ENCODE measurements at regions not wholly inside any gene's neighbourhood (a gene's known extent, or its start where the extent isn't known, plus 50 kb on each side); places are given as distances from the start of the nearest gene placed in this dataset.

GRCh38 chr7:34603711-34604444 lies 54.1 kb upstream of the NPSR1 start:
- ChIA-PET POLR2A (no interaction called here), RAD21 (ENCODE audit: low non-redundant PET in 1 of 2, low total read pairs in 2 of 2, uncharacterized antibody in 2 of 2, unreplicated experiment in 2 of 2) (no interaction called here), CTCF (no interaction called here)

More at GRCh38 chr7:34603711-34604444, 54.1 kb upstream of the NPSR1 start:
- Histone ChIP-seq H3K9me2 (ENCODE audit: insufficient read depth) (no peaks in the 10 kb centered on the region), H3K9me3 (ENCODE audit: control insufficient read depth in 1 of 2, insufficient read depth in 1 of 2, low read depth in 1 of 2, low read length in 2 of 2) (no peaks in the 10 kb centered on the region), H3K27ac (ENCODE audit: low read depth, low read length) (no peak overlapping the region), H3K27me3 (ENCODE audit: insufficient read depth, low read length) (0 out of 2 replicates have a peak, but pooled peaks cover under 1% of the 10 kb centered on the region), H2AFZ (ENCODE audit: low read depth, low read length, poor library complexity, severe bottlenecking) (no peak overlapping the region), H3K9ac (ENCODE audit: low read length) (no peak overlapping the region), H3K4me1 (ENCODE audit: control insufficient read depth in 1 of 2, insufficient read depth in 2 of 2, low read length in 2 of 2) (no peaks in the 10 kb centered on the region), H4K20me1 (ENCODE audit: insufficient read depth) (no peaks in the 10 kb centered on the region), H3K36me3 (ENCODE audit: control insufficient read depth in 1 of 2, insufficient read depth in 2 of 2, low read length in 2 of 2) (no peaks in the 10 kb centered on the region), H3K4me2 (ENCODE audit: low read length) (no peak overlapping the region), H3K79me2 (ENCODE audit: insufficient read depth, low read length) (no peaks in the 10 kb centered on the region), H3K4me3 (replicated peaks in 1 of 2; ENCODE audit: low read depth in 1 of 2, low read length in 2 of 2) (no peak overlapping the region)
- ATAC-seq (no peak), DNase-seq (ENCODE audit: low read depth, low spot score) (no peak)
- TF ChIP-seq ZBTB33 (IDR thresholded peaks at IDR 0.05; ENCODE audit: extremely low read depth, insufficient replicate concordance, low read length): no peak
- TF ChIP-seq CEBPB (IDR thresholded peaks at IDR 0.05; ENCODE audit: low read depth): no peak
- no peak for TF ChIP-seq CTCF (IDR thresholded peaks at IDR 0.05 in 2 of 3, conservative IDR thresholded peaks at IDR 0.05 in 1 of 3; ENCODE audit: borderline replicate concordance in 1 of 3, insufficient read depth in 1 of 3, low read depth in 2 of 3, low read length in 2 of 3)
- no peak for TF ChIP-seq JUND (IDR thresholded peaks at IDR 0.05)
- TF ChIP-seq POLR2AphosphoS5 (IDR thresholded peaks at IDR 0.05; ENCODE audit: low read depth, low read length): no peak
- TF ChIP-seq FOSL1 (IDR thresholded peaks at IDR 0.05; ENCODE audit: low read depth): no peak
- TF ChIP-seq SP1 (IDR thresholded peaks at IDR 0.05; ENCODE audit: low read depth): no peak
- no peak for TF ChIP-seq TCF7L2 (IDR thresholded peaks at IDR 0.05; ENCODE audit: borderline replicate concordance, extremely low read depth, insufficient read depth, insufficient read length)
- no peak for TF ChIP-seq ATF3 (IDR thresholded peaks at IDR 0.05)
- TF ChIP-seq POLR2A (IDR thresholded peaks at IDR 0.05; ENCODE audit: borderline replicate concordance, extremely low read depth, insufficient read depth, insufficient read length): no peak
- BruUV-seq (replicated peaks): no TSS peak
- intact Hi-C loops (cut with micrococcal nuclease): no loop called here
